HL-60 (cell line): ENCODE measurements at regions not wholly inside any gene's neighbourhood (a gene's known extent, or its start where the extent isn't known, plus 50 kb on each side); places are given as distances from the start of the nearest gene placed in this dataset.

ENCODE experiments used
- CTCF ChIP-seq: IDR thresholded peaks from one replicate; pipeline ENCODE4 v1.5.1; 2011; ENCODE audit warnings: low read length, control low read depth, inconsistent platforms; ENCODE audit not compliant: insufficient read depth
- POLR2AphosphoS5 ChIP-seq: IDR thresholded peaks from 2 replicates; pipeline ENCODE4 v1.6.1; 2012; ENCODE audit warnings: low read depth
- REST ChIP-seq: IDR thresholded peaks from 2 replicates; pipeline ENCODE4 v1.6.1; 2012; ENCODE audit warnings: low read depth; ENCODE audit not compliant: insufficient replicate concordance
- SPI1 ChIP-seq: IDR thresholded peaks from 2 replicates; pipeline ENCODE4 v1.6.1; 2012; ENCODE audit warnings: low read depth, mild to moderate bottlenecking, borderline replicate concordance

DNA sequence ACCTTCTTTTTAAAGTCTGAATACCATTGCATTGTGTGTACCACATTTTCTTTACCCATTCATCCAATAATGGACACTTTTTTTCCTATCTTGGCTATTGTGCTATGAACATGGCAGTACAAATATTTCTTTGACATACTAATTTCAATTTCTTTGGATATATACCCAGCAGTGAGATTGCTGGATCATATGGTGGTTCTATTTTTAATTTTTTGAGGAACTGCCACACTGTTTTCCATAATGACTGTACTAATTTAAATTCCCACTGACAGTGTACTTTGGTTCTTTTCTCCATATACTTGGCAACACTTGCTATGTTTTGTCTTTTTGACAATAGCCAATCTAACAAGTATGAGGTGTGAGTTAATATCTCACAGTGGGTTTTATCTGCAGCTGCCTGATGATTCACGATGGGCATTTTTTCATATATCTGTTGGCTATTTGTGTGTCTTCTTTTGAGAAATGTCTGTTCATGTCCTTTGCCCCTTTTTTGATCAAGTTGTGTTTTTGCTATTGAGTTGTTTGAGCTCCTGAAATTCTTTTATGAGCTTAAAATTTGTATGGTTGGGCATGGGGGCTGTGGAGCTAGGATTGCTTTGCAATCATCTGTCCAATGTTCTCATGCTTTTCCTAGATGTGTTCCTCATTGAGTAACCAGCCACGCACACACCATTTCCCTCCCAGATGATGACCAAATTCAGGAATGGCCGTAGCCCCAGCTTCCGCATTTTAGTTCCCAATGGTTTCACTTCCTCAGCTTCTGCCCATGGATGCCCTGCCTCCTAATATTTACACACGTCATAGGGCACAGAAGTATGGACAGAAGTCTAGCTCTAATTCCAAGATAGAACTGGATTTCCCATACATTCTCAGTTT is 380.0 kb upstream of the SGCG start:
- TF ChIP-seq CTCF (no peak), REST (no peak), POLR2AphosphoS5 (no peak), SPI1 (peak; percentile 63; the same call in 1 of the 2 replicates)
